ENCODE measurements at regions not wholly inside any gene's neighbourhood (a gene's known extent, or its start where the extent isn't known, plus 50 kb on each side); places are given as distances from the start of the nearest gene placed in this dataset.
"Not testable (repeated sequence)": the region's sequence is repeated elsewhere in the genome, so short reads cannot be mapped to it uniquely, and the experiment has no call there.

GRCh38 chr21:22189278-22189677 is 1191.1 kb downstream of the NCAM2 start:
- no peak for DNase-seq

GRCh38 chr21:22191581-22191980 is 1193.4 kb downstream of the NCAM2 start:
- DNase-seq, result no peak

- no peak for DNase-seq
Observed at GRCh38 chr21:22192766-22193165, 1194.6 kb downstream of the NCAM2 start.

GRCh38 chr21:22194986-22195385 is 1196.8 kb downstream of the NCAM2 start:
- DNase-seq, result not testable (repeated sequence)

- no peak for DNase-seq
Observed at GRCh38 chr21:22200378-22201092, 1202.3 kb downstream of the NCAM2 start.

- DNase-seq, result no peak
Observed at GRCh38 chr21:22201126-22201525, 1202.9 kb downstream of the NCAM2 start.

GRCh38 chr21:22201669-22202068 is 1203.5 kb downstream of the NCAM2 start:
- DNase-seq, result no peak

- no peak for DNase-seq
Observed at GRCh38 chr21:22209304-22209700, 1211.1 kb downstream of the NCAM2 start.

GRCh38 chr21:22211943-22212342 is 1213.7 kb downstream of the NCAM2 start:
- no peak for DNase-seq

GRCh38 chr21:22223385-22223784 is 1225.2 kb downstream of the NCAM2 start:
- no peak for DNase-seq

- DNase-seq, result no peak
Observed at GRCh38 chr21:22224261-22224660, 1226.1 kb downstream of the NCAM2 start.

GRCh38 chr21:22225299-22225698 is 1227.1 kb downstream of the NCAM2 start:
- no peak for DNase-seq

GRCh38 chr21:22231013-22231412 is 1232.8 kb downstream of the NCAM2 start:
- no peak for DNase-seq

GRCh38 chr21:22235866-22236590 is 1237.8 kb downstream of the NCAM2 start:
- DNase-seq, result no peak

GRCh38 chr21:22244516-22244915 is 1246.3 kb downstream of the NCAM2 start:
- DNase-seq, result no peak

GRCh38 chr21:22250355-22250754 is 1252.1 kb downstream of the NCAM2 start:
- no peak for DNase-seq

- no peak for DNase-seq
Observed at GRCh38 chr21:22253761-22254160, 1255.6 kb downstream of the NCAM2 start.

GRCh38 chr21:22258821-22259220 is 1260.6 kb downstream of the NCAM2 start:
- no peak for DNase-seq

- DNase-seq, result no peak
Observed at GRCh38 chr21:22260274-22260673, 1262.1 kb downstream of the NCAM2 start.

- DNase-seq, result no peak
Observed at GRCh38 chr21:22263890-22264289, 1265.7 kb downstream of the NCAM2 start.

- DNase-seq, result no peak
Observed at GRCh38 chr21:22277341-22277740, 1279.1 kb downstream of the NCAM2 start.

GRCh38 chr21:22278366-22278765 is 1280.2 kb downstream of the NCAM2 start:
- DNase-seq, result no peak

GRCh38 chr21:22280851-22281250 is 1282.6 kb downstream of the NCAM2 start:
- DNase-seq, result no peak

- no peak for DNase-seq
Observed at GRCh38 chr21:22288885-22289499, 1290.8 kb downstream of the NCAM2 start.
